ENCODE measurements at regions not wholly inside any gene's neighbourhood (a gene's known extent, or its start where the extent isn't known, plus 50 kb on each side); places are given as distances from the start of the nearest gene placed in this dataset.
"Not testable (repeated sequence)": the region's sequence is repeated elsewhere in the genome, so short reads cannot be mapped to it uniquely, and the experiment has no call there.

GRCh38 chr4:130071746-130072145 lies 975.8 kb downstream of the C4orf33 start:
- no peak for DNase-seq (ENCODE audit: low spot score)

- DNase-seq (ENCODE audit: low spot score) = no peak
These were observed 977.3 kb downstream of the C4orf33 start for GRCh38 chr4:130073145-130073790.

- no peak for DNase-seq (ENCODE audit: low spot score)
These were observed 978.1 kb downstream of the C4orf33 start for GRCh38 chr4:130074096-130074495.

- no peak for DNase-seq (ENCODE audit: low spot score)
These were observed 981.3 kb downstream of the C4orf33 start for GRCh38 chr4:130077275-130077674.

GRCh38 chr4:130079027-130079426 lies 983.1 kb downstream of the C4orf33 start:
- not testable (repeated sequence) for DNase-seq (ENCODE audit: low spot score)

GRCh38 chr4:130080872-130081451 lies 985.0 kb downstream of the C4orf33 start:
- DNase-seq (ENCODE audit: low spot score) = no peak

GRCh38 chr4:130090427-130090826 lies 994.5 kb downstream of the C4orf33 start:
- no peak for DNase-seq (ENCODE audit: low spot score)

- DNase-seq (ENCODE audit: low spot score) = no peak
These were observed 996.4 kb downstream of the C4orf33 start for GRCh38 chr4:130092187-130093015.

- DNase-seq (ENCODE audit: low spot score) = no peak
These were observed 1003.2 kb downstream of the C4orf33 start for GRCh38 chr4:130099105-130099504.

GRCh38 chr4:130110189-130110588 lies 1014.2 kb downstream of the C4orf33 start:
- no peak for DNase-seq (ENCODE audit: low spot score)

- no peak for DNase-seq (ENCODE audit: low spot score)
These were observed 1014.8 kb downstream of the C4orf33 start for GRCh38 chr4:130110770-130111169.

GRCh38 chr4:130124066-130124465 lies 1028.1 kb downstream of the C4orf33 start:
- DNase-seq (ENCODE audit: low spot score) = no peak

- no peak for DNase-seq (ENCODE audit: low spot score)
These were observed 1029.5 kb downstream of the C4orf33 start for GRCh38 chr4:130125467-130125866.

- no peak for DNase-seq (ENCODE audit: low spot score)
These were observed 1031.3 kb downstream of the C4orf33 start for GRCh38 chr4:130127297-130127696.

- DNase-seq (ENCODE audit: low spot score) = no peak
These were observed 1035.6 kb downstream of the C4orf33 start for GRCh38 chr4:130131536-130131935.

GRCh38 chr4:130141651-130142050 lies 1045.7 kb downstream of the C4orf33 start:
- DNase-seq (ENCODE audit: low spot score) = no peak

GRCh38 chr4:130143656-130144055 lies 1047.7 kb downstream of the C4orf33 start:
- DNase-seq (ENCODE audit: low spot score) = no peak

GRCh38 chr4:130146773-130147172 lies 1050.8 kb downstream of the C4orf33 start:
- no peak for DNase-seq (ENCODE audit: low spot score)

GRCh38 chr4:130147641-130148040 lies 1051.7 kb downstream of the C4orf33 start:
- DNase-seq (ENCODE audit: low spot score) = no peak

GRCh38 chr4:130154901-130155300 lies 1058.9 kb downstream of the C4orf33 start:
- no peak for DNase-seq (ENCODE audit: low spot score)

GRCh38 chr4:130163701-130164100 lies 1067.7 kb downstream of the C4orf33 start:
- DNase-seq (ENCODE audit: low spot score) = no peak

GRCh38 chr4:130165381-130165780 lies 1069.4 kb downstream of the C4orf33 start:
- DNase-seq (ENCODE audit: low spot score) = no peak

- no peak for DNase-seq (ENCODE audit: low spot score)
These were observed 1076.2 kb downstream of the C4orf33 start for GRCh38 chr4:130172156-130172555.

All from CD4-positive, alpha-beta T cell treated with Interleukin-15 for 4 hours (primary cell).